Brain microvascular endothelial cell (primary cell): ENCODE measurements at regions not wholly inside any gene's neighbourhood (a gene's known extent, or its start where the extent isn't known, plus 50 kb on each side); places are given as distances from the start of the nearest gene placed in this dataset.

ENCODE experiments used
- DNase-seq: peaks from one replicate; pipeline ENCODE4 v3.0.0-alpha.2; 2020
- H3K27ac ChIP-seq: fragments of 250-450 bp; sonication (Bioruptor Pico); 2 replicates; pipeline ENCODE4 v1.5.1; 2020; ENCODE audit warnings: mild to moderate bottlenecking, moderate library complexity
- H3K27me3 ChIP-seq: fragments of 250-450 bp; sonication (Bioruptor Pico); replicated peaks from 2 replicates; pipeline ENCODE4 v1.5.1; 2020; ENCODE audit warnings: mild to moderate bottlenecking
- H3K36me3 ChIP-seq: fragments of 250-450 bp; sonication (Bioruptor Pico); replicated peaks from 2 replicates; pipeline ENCODE4 v1.5.1; 2020; ENCODE audit warnings: mild to moderate bottlenecking
- H3K4me3 ChIP-seq: 2 replicates; pipeline ENCODE4 v1.5.1; 2011; ENCODE audit warnings: low read depth, mild to moderate bottlenecking, control low read depth, low read length, moderate library complexity
- in situ Hi-C: cut with HindIII; loops from 2 replicates; pipeline ENCODE4 v1.10.0; 2017; ENCODE audit warnings: low sequenced_read_pairs, low pct_ligation_motif_present
- TF ChIP-seq, protein P1 (sequence below): IDR thresholded peaks from 2 replicates; pipeline ENCODE4 v1.5.1; 2011; ENCODE audit warnings: low read depth, mild to moderate bottlenecking, moderate library complexity, low read length, control low read depth, inconsistent platforms; ENCODE audit errors: missing control alignments

DNA sequence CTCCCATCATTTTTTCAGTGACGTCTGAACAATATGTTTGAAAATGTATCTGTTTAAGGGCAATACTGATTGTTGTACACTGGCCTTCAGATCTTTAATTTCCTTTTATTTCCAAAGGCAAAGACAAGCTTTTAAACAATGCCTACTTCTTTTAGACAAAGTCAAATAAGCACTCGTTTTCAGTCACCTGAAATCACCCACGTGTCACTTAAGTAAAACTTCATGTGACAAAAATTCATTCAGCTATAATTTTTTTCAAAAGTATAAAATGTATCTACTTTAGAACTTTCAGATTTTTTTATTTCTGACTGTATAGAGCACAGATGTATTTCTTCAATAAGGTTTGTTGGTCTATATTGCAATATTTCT is 113.5 kb upstream of the BEND6 start:
- DNase-seq: no peak
- Histone ChIP-seq H3K4me3 (no peak overlapping the region), H3K36me3 (no peaks in the 10 kb centered on the region), H3K27me3 (no peaks in the 10 kb centered on the region), H3K27ac (peak overlapping the region; percentile 81)
- TF ChIP-seq, protein P1, sequence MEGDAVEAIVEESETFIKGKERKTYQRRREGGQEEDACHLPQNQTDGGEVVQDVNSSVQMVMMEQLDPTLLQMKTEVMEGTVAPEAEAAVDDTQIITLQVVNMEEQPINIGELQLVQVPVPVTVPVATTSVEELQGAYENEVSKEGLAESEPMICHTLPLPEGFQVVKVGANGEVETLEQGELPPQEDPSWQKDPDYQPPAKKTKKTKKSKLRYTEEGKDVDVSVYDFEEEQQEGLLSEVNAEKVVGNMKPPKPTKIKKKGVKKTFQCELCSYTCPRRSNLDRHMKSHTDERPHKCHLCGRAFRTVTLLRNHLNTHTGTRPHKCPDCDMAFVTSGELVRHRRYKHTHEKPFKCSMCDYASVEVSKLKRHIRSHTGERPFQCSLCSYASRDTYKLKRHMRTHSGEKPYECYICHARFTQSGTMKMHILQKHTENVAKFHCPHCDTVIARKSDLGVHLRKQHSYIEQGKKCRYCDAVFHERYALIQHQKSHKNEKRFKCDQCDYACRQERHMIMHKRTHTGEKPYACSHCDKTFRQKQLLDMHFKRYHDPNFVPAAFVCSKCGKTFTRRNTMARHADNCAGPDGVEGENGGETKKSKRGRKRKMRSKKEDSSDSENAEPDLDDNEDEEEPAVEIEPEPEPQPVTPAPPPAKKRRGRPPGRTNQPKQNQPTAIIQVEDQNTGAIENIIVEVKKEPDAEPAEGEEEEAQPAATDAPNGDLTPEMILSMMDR: no peak
- in situ Hi-C loops: no loop called here

DNA sequence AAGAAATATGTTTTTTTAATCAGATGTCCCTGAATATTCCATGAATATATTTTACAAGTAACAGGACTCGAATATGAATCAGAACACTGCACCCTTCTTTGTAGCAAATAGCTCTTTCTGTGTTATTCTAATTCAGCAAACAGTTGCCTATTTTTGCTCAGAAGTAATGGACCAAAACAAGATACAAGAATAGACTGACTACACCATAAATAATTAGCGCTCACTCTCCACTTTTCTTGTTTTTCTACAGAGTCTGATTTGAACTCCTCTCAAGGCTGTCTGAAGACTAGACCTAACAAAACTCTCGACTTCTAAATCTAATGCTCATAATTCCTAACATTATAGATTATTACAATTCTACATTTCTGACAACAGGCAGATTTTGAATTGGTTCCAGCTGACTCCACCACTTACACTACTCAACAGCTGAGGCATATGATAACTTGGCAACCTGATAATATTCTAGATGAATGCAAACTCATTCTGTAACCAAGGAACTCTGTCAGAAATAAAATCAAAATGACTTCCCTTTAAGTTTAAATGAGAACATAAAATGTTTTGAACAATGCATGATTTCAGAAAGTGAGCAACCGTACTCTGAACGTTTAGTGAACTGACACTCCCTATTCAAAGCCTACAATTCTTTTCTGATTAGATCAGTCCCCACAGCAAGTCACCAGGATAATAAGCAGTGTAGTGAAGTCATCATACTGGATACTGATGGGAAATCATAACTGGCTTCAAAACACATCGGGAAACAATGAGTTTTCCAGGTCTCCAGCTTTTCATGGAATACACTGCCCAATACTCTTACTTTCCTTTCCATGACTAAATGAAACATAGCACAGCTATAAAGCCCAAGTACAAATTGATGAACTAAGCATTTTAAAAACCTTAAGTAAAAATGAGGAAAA is 114.2 kb upstream of the BEND6 start:
- in situ Hi-C loops: no loop called here
- H3K4me3 ChIP-seq: peak overlapping the region; percentile 20
- TF ChIP-seq, protein P1: no peak
- no peaks in the 10 kb centered on the region for H3K36me3 ChIP-seq
- H3K27me3 ChIP-seq: no peaks in the 10 kb centered on the region
- peak overlapping the region; percentile 81 for H3K27ac ChIP-seq
- DNase-seq: peak; percentile 67

DNA sequence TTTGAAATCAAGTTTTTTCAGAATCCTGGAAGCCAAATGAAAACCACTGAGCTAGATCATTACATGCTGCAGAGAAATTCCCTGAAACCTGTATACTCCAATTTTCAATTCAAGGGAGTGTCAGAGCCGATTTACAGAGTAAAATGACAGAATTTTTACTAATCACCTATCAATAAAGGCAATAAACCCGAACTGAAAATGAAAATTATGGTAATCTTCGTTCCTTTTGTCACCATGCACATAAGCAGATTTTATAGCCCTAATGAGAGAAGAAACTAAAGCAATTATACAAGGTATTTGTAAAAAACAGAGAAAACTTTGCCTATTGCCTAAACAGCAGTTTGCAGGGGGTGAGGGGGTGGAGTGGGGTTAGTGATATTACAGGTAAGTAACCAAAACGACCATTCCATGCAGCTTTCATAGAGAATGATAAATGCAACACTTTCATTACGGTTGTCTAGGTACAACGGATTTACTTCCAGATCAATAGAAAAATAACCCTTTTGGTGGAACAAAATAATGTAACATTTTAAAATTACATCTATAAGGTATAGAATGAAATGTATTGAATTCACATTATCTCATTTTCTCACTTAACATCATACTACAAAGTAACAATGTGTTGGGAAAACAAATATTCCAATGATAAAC is 115.2 kb upstream of the BEND6 start:
- TF ChIP-seq, protein P1: no peak

DNA sequence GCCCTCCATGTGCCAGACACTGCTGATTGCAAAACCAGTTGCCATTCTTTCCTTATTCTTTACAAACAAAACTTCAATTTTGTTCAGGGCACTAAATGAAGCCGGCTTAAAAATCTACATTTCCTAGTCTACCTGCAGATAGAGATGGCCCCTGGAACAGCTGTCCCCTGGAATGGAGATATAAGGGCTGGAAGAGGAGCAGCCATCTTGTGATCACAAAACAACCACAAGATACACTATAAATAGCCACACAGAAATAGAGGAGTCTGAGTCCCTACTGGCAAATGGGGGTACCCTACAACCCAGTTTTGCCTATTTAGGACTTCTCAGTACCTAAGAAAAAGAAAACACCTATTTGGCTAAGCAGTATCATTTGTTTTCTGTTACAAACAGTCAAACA is 115.9 kb upstream of the BEND6 start:
- Histone ChIP-seq H3K27ac (no peak overlapping the region), H3K36me3 (no peaks in the 10 kb centered on the region), H3K4me3 (no peak overlapping the region), H3K27me3 (no peaks in the 10 kb centered on the region)
- no peak for DNase-seq
- TF ChIP-seq, protein P1: no peak
- in situ Hi-C loops: no loop called here

More for the DNA sequence above, 115.2 kb upstream of the BEND6 start:
- Histone ChIP-seq H3K27me3 (no peaks in the 10 kb centered on the region), H3K27ac (no peak overlapping the region), H3K36me3 (no peaks in the 10 kb centered on the region), H3K4me3 (no peak overlapping the region)
- no peak for DNase-seq
- in situ Hi-C loops: no loop called here

DNA sequence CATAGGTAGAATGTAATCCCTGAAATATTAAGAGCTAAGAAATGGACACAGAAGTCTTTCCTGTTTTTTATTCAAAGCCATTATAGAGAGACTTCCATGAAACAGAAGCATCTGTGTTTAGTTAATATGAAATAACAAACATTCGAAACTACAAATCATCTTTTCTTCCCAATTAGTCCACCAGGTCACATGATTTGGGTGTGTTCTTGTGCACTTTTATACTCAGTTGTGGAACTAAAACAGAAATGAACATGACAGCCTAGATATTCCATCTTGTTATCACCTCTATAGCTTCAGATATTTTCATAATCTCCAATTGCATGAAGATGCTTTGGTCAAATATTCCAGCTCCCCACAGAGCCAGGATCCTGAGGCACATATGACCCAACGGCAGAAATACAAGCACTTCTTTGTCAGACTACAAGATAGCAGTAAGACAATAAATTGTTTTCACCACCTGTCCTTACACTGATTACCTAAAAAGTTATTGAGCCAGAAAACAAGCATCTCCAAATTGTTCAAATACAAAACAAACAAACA is 116.8 kb upstream of the BEND6 start:
- Histone ChIP-seq H3K27me3 (no peaks in the 10 kb centered on the region), H3K27ac (no peak overlapping the region), H3K4me3 (no peak overlapping the region), H3K36me3 (no peaks in the 10 kb centered on the region)
- no peak for DNase-seq
- TF ChIP-seq, protein P1: no peak
- in situ Hi-C loops: no loop called here
